HG02870 (cell line): ENCODE measurements at regions not wholly inside any gene's neighbourhood (a gene's known extent, or its start where the extent isn't known, plus 50 kb on each side); places are given as distances from the start of the nearest gene placed in this dataset.

Experiments used
- ATAC-seq: cut with Tn5 transposase; IDR thresholded peaks from one replicate; pipeline ENCODE4 v1.9.1; 2021; ENCODE audit warnings: mild to moderate bottlenecking, moderate library complexity; ENCODE audit not compliant: unreplicated experiment

- no peak for ATAC-seq
Observed at GRCh38 chr13:67867206-67867605, 637.1 kb upstream of the PCDH9 start.

- ATAC-seq, result no peak
Observed at GRCh38 chr13:67860315-67860714, 630.2 kb upstream of the PCDH9 start.

GRCh38 chr13:67859904-67860303, 629.8 kb upstream of the PCDH9 start:
- ATAC-seq, result no peak

GRCh38 chr13:67857581-67858310, 627.6 kb upstream of the PCDH9 start:
- ATAC-seq, result no peak

GRCh38 chr13:67856955-67857354, 626.8 kb upstream of the PCDH9 start:
- no peak for ATAC-seq

GRCh38 chr13:67855741-67856238, 625.7 kb upstream of the PCDH9 start:
- ATAC-seq, result no peak

GRCh38 chr13:67854990-67855389, 624.9 kb upstream of the PCDH9 start:
- no peak for ATAC-seq

- ATAC-seq, result no peak
Observed at GRCh38 chr13:67844574-67844973, 614.4 kb upstream of the PCDH9 start.

GRCh38 chr13:67841071-67841470, 610.9 kb upstream of the PCDH9 start:
- no peak for ATAC-seq

GRCh38 chr13:67833564-67833963, 603.4 kb upstream of the PCDH9 start:
- no peak for ATAC-seq

- ATAC-seq, result no peak
Observed at GRCh38 chr13:67829641-67830040, 599.5 kb upstream of the PCDH9 start.

- ATAC-seq, result no peak
Observed at GRCh38 chr13:67827992-67828391, 597.9 kb upstream of the PCDH9 start.

- ATAC-seq, result no peak
Observed at GRCh38 chr13:67821606-67822005, 591.5 kb upstream of the PCDH9 start.

GRCh38 chr13:67806796-67807195, 576.7 kb upstream of the PCDH9 start:
- no peak for ATAC-seq

- no peak for ATAC-seq
Observed at GRCh38 chr13:67803118-67803517, 573.0 kb upstream of the PCDH9 start.

- ATAC-seq, result no peak
Observed at GRCh38 chr13:67792151-67792676, 562.1 kb upstream of the PCDH9 start.

- no peak for ATAC-seq
Observed at GRCh38 chr13:67791047-67791446, 560.9 kb upstream of the PCDH9 start.

GRCh38 chr13:67776151-67776550, 546.0 kb upstream of the PCDH9 start:
- no peak for ATAC-seq

- ATAC-seq, result no peak
Observed at GRCh38 chr13:67775359-67775758, 545.2 kb upstream of the PCDH9 start.

GRCh38 chr13:67772807-67773453, 542.8 kb upstream of the PCDH9 start:
- ATAC-seq, result no peak

- ATAC-seq, result no peak
Observed at GRCh38 chr13:67771106-67771505, 541.0 kb upstream of the PCDH9 start.

- ATAC-seq, result no peak
Observed at GRCh38 chr13:67769987-67770341, 539.8 kb upstream of the PCDH9 start.
